ENCODE measurements at regions not wholly inside any gene's neighbourhood (a gene's known extent, or its start where the extent isn't known, plus 50 kb on each side); places are given as distances from the start of the nearest gene placed in this dataset.

- no peak for DNase-seq
These were observed 94.6 kb downstream of the ZPLD1 start for GRCh38 chr3:102529452-102529851.

GRCh38 chr3:102530415-102531181 is 95.8 kb downstream of the ZPLD1 start:
- DNase-seq = no peak

GRCh38 chr3:102531686-102532085 is 96.9 kb downstream of the ZPLD1 start:
- no peak for DNase-seq

- DNase-seq = no peak
These were observed 98.1 kb downstream of the ZPLD1 start for GRCh38 chr3:102532901-102533300.

GRCh38 chr3:102533784-102534183 is 99.0 kb downstream of the ZPLD1 start:
- DNase-seq = no peak

DNA sequence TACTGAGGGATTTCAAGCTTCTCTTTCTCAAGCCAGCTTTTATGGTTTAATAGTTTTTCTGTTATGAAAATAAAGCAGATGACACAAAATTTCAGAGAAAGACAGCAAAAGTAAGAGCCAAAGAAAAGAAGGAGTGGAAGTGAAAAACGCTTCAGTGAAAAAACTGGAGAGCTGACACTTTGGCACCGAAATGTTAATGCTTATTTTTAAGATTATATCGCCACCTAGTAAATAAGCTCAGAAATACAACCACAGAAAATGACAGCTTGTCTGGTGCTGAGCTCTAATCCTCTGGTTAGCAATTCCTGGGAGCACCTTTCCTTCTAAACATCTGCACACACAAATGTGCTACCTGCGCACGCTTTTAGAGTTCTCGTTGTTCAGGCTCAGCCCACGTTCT is 101.6 kb downstream of the ZPLD1 start:
- no peak for DNase-seq

DNA sequence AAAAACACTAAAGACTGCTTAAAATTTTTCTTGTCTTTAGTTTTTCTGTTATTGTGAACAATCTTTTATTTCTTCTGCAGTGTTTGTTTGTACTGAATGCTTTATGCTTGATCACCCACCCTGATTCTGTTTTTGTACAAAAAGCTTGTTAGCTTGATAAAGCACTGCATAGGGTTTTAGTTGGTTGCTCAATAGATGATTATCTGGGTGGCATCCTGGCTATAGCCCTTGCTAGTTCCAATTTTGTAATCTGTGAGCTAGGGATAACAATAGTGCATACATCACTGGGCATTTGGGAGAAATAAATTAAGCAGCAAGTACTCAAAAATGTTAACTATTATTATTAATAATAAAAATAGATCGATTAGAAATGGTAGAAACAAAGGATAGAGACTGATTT is 102.3 kb downstream of the ZPLD1 start:
- no peak for DNase-seq

DNA sequence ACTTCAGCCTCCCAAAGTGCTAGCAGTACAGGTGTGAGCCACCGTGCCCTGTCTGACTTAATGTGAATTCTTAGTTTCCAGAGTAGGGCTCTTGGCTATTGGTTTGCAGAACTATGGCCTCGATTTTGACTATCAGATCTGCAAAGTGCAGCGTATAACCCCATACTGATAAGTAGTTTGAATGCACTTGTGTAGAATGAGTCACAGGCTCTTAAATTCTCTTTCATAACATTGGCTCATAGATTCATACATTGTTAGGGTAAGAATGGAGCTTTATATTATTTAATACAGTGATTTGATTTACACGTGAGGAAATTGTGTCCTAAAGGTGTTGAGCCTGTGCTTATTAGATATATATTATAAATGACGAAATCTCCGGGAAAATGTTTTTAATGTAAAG is 109.9 kb downstream of the ZPLD1 start:
- DNase-seq = no peak

- DNase-seq = no peak
These were observed 110.5 kb downstream of the ZPLD1 start for GRCh38 chr3:102545276-102545675.

DNA sequence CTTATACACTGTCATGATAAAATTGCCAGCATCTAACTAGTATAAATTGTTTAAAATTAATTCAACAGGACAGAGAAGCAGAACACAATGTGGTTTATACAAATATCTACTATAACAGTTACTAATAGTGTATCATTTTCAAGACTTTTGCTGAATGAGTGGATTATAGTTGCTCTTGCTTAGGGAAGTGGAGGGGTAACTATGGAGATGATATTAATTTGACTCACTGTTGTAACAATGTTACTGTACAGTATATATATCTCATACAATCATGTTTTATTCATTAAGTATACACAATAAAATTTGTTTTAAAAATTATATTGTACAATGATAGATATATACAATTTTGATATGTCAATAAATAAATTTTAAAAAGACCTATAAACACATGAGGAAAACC is 119.1 kb downstream of the ZPLD1 start:
- DNase-seq = no peak

- no peak for DNase-seq
These were observed 135.7 kb downstream of the ZPLD1 start for GRCh38 chr3:102570511-102570910.

- DNase-seq = no peak
These were observed 136.2 kb downstream of the ZPLD1 start for GRCh38 chr3:102571006-102571405.

DNA sequence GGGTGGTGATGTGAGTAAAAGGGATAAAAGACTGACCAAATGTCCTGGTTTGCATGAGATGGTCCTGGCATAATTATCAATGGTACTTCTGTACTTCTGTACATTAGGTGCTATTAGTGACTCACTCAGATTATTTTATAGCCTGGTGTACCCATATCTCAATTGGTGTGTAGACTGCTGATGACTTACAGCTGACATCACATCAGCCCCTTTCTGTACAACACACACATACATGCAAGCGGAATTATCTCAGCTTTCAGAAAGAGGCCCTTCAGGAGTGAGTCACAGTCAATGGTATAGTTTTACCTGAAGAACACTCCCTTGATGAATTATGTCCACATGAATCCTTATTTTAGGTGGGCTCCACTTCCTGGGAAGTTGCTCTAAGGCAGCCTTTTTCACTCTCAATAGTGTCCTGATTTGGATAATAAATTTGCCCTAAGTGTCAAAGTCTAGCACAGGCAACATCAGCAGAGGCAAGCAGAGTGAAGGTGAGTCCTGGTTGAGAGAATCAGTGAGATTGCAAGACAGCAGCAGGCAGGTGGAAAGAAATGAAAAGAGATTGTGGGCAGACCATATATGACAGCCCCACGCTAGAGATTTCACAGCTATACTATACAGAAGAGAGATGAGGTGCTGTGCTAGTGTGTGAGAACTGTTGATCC is 137.0 kb downstream of the ZPLD1 start:
- DNase-seq = no peak

GRCh38 chr3:102573483-102574028 is 138.7 kb downstream of the ZPLD1 start:
- DNase-seq = no peak

DNA sequence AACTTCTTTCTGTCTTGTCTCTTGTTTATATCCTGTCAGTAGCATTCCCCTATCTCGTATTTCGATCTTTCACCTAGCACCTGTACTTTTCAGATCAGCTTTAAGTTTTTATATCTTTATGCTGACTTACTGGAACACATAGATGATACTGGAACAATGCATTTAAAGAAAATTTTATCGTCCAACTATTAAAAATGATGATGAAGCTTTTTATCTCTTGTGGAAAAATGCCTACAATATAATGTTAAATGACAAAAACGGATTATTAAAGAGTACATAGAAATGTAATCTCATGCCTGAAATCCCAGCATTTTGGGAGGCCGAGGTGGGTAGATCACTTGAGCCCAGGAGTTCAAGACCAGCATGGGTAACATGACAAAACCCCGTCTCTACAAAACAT is 139.5 kb downstream of the ZPLD1 start:
- DNase-seq = no peak

GRCh38 chr3:102576651-102577050 is 141.8 kb downstream of the ZPLD1 start:
- DNase-seq = no peak

DNA sequence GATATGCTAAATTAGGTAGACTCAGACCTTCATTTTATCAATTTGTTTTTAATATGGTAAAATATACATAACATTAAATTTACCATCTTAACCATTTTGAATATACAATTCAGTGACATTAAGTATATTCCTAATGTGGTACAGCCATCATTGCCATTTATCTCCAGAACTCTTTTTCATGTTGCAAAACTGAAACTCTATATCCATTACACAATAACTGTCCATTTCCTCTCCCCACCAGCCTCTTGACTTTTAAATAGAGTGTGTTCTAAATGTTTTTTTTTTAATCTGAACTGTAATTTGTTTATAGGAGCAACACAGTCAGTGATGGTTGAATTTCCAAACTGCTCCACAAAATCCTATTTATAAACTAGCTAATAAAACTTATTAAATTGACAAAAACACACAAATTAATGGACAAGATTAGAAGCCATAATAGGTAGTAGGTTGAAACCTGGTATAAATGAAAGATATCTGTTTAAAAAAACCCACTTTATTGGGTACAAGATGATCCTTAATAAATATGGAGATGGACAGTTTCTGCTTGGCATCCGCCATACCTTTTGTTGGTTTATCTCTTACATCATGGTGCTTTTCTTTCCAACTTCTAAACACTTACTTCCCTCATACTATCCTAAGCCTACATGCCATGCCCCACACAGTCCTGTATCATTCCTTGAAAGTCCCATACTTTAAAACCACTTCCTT is 142.4 kb downstream of the ZPLD1 start:
- no peak for DNase-seq

DNA sequence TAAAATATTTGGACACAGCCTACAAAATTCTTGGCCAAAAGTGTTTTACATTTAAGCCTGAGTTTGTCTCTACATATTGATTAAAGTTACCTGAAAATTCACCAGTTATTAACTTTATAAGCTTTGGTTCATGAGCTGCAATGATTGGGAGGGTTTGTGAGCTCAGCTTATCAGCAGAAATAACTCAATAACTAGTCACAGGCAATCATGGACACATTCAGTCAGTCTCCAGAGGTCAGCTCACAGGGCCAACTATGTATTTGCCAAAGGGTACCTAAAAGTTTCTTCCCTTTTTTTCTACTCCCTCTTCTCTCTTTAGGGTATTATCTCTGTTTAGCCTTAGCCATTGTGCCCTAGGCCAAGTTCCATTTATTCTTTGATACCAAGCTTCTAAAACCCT is 145.9 kb downstream of the ZPLD1 start:
- DNase-seq = no peak

DNA sequence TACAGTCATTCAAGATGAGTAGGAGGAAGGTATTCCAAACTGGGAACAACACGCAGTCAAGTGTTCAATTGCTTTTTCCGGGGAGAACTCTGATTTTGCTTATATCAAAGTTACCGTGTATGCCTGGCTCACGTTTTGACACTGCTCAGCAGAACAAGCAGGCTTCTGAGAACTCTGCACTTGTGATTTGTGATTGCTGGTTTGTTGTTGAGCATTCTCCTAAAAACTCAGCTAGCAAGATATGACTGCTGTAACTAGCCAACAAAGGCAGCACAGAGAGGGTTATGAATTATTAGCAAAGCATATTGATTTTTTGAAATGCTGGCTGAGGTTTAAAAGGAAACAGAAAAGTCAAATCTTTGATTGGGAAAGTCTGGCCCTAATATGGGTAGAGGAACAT is 151.7 kb downstream of the ZPLD1 start:
- no peak for DNase-seq

DNA sequence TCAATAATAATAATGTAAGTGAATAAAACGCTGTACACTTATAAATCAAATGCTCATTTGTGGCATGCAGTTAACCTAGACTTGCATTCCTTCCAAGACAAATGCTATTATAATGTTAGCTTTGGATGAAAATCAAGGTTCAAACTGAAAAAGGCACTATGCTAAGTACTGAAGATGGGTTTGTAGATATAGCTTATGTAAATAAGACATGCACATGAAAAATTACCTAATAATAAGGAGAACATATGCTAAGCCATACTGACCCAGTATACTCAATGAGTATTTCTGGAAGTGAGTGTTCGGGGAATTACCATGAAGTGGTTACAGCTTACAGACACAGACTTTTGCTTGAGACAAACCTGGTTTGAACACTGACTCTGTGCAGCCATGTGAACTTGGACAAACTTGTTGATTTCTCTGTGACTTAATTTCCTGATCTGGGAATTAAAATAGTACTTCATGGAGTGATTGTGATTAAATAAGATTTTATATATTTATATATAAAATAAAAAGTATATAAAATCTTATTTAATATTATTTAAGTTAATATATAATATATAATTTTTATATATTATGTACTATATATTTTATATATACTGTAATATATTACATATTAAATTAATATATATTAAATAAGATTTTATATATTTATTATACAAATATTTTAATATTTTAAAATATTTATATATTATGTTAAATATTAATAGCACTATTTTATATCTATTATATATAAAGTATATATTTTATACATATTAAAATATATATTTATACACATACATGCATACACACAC is 159.2 kb downstream of the ZPLD1 start:
- no peak for DNase-seq

- no peak for DNase-seq
These were observed 160.2 kb downstream of the ZPLD1 start for GRCh38 chr3:102595057-102595456.

DNA sequence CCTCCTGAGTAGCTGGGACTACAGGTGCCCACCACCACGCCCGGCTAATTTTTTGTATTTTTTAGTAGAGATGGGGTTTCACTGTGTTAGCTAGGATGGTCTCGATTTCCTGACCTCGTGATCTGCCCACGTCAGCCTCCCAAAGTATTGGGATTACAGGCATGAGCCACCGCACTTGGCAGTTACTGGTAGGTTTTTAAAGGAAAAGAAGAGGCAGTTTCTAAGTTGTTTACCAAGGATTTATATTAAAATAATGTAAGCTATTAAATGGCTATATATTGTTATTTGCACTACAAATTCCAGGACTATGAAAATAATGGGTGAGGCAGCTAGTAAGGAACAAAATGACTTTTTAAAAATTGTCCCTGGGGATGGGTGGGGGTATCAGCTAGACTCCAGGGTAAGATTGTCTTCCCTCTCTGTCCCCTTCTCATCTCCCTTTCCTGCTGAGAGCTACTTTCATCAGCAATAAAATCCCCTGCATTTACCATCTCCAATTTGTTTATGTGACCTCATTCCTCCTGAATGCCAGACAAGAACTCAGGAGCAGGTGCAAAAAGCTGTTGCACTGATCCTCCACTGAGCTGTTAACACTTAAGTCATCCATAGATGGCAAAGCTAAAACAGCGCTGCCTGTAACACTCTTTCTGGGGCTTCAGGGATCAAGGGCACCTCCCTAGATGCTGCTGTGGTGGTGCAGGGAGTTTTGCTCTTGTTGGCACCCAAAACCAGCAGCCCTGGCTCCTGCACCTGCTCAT is 165.2 kb downstream of the ZPLD1 start:
- DNase-seq = no peak
